ENCODE measurements at regions not wholly inside any gene's neighbourhood (a gene's known extent, or its start where the extent isn't known, plus 50 kb on each side); places are given as distances from the start of the nearest gene placed in this dataset.

DNA sequence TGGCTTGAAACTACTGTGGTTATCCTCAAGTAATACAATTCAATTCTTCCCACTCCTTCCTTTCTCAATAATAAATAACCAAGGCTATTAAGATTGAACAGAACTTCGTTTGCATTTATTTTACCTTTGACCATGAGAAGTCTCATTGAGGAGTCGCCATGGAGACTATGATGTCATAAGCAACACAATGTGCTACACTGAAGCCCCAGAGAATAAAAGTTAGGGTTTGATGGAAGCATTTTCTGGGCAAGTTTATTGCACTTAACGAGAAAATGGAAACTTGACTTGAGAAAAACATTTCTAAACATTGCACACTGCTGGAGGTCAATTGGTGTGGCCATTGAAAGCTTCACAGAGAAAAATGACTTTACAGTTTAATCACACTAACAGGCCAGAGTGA lies 121.5 kb downstream of the FAM76B start:
- no peak for DNase-seq (ENCODE audit: low read depth)
- TF ChIP-seq, protein P1, sequence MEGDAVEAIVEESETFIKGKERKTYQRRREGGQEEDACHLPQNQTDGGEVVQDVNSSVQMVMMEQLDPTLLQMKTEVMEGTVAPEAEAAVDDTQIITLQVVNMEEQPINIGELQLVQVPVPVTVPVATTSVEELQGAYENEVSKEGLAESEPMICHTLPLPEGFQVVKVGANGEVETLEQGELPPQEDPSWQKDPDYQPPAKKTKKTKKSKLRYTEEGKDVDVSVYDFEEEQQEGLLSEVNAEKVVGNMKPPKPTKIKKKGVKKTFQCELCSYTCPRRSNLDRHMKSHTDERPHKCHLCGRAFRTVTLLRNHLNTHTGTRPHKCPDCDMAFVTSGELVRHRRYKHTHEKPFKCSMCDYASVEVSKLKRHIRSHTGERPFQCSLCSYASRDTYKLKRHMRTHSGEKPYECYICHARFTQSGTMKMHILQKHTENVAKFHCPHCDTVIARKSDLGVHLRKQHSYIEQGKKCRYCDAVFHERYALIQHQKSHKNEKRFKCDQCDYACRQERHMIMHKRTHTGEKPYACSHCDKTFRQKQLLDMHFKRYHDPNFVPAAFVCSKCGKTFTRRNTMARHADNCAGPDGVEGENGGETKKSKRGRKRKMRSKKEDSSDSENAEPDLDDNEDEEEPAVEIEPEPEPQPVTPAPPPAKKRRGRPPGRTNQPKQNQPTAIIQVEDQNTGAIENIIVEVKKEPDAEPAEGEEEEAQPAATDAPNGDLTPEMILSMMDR (conservative IDR thresholded peaks at IDR 0.05; ENCODE audit: low read length), result no peak
- H3K4me3 ChIP-seq (ENCODE audit: low read length), result no peak overlapping the region

DNA sequence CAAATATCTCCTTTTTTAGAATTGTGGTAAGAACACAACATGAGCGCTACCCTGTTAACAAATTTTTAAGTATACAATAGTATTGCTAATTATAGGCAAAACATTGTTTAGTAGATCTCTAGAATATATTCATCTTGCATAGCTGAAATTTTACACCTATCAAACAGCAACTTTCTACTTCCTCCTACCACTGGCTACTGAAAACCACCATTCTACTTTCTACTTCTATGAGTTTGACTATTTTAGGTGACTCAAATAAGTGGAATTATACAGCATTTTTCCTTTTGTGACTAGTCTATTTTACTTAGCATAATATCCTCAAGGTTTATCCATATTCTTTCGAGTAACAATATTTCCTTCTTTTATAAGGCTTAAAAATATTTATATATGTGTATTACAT lies 128.4 kb downstream of the FAM76B start:
- TF ChIP-seq, protein P1 (conservative IDR thresholded peaks at IDR 0.05; ENCODE audit: low read length), result no peak
- DNase-seq (ENCODE audit: low read depth), result no peak
- no peak overlapping the region for H3K4me3 ChIP-seq (ENCODE audit: low read length)

DNA sequence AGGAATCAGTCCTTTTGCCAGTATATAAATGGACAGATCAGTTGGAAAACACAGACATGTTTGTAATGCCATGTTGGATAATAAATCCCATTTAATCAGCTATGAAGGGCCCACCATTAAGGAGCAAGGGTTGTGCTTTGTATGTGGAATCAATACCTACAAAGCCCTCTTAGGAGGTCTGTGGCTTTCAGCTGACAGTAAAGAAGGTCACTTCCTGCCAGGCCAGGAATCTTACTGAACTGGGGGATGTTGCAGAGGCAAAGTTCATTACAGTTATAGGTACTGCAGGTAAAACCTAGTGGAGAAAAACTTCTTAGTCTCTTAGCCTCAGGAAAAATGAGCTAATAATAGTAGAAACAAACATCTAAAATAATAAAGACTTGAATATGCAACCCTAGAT lies 129.5 kb downstream of the FAM76B start:
- DNase-seq (ENCODE audit: low read depth), result no peak
- H3K4me3 ChIP-seq (ENCODE audit: low read length), result no peak overlapping the region
- TF ChIP-seq, protein P1 (conservative IDR thresholded peaks at IDR 0.05; ENCODE audit: low read length), result no peak

DNA sequence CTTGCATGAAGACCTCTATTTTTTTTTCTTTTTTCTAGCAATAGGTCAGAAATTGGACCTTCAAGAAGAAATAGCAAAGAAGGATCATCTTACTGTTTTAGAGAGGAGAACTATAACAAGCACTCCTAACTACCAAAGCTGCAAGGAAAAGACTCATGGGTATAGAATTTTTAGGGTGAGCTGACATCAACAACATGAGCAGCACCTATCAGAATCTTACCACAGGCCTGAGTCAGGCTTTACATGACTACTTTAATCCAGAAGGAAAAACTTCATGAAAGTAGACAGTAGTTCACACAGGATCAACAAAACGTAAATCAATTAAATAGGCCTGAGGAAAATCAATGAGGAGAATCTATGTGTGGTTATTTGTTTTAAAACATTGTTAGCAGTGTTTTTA lies 130.5 kb downstream of the FAM76B start:
- TF ChIP-seq, protein P1 (conservative IDR thresholded peaks at IDR 0.05; ENCODE audit: low read length), result no peak
- no peak overlapping the region for H3K4me3 ChIP-seq (ENCODE audit: low read length)
- peak; percentile 43 for DNase-seq (ENCODE audit: low read depth)

DNA sequence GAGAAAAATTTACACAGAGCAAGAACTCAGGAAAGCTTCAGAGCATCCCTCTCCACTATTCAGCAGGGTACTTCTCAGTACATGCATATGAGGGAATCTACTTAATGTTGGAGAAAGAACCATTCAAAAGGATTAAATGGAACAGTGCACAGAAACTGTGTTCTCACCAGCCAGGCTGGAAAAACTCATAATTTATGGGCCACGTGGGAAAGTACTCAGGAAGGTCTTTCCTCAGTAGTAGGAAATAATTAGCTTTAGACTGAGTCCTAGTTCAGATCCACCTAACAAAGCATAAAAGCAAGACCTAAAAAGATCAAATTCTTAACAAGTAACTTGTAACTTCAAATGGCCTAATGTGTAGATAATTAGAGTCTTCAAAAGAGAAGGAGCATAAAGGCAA lies 134.0 kb downstream of the FAM76B start:
- DNase-seq (ENCODE audit: low read depth), result no peak
- TF ChIP-seq, protein P1 (conservative IDR thresholded peaks at IDR 0.05; ENCODE audit: low read length), result no peak
- H3K4me3 ChIP-seq (ENCODE audit: low read length), result no peak overlapping the region

DNA sequence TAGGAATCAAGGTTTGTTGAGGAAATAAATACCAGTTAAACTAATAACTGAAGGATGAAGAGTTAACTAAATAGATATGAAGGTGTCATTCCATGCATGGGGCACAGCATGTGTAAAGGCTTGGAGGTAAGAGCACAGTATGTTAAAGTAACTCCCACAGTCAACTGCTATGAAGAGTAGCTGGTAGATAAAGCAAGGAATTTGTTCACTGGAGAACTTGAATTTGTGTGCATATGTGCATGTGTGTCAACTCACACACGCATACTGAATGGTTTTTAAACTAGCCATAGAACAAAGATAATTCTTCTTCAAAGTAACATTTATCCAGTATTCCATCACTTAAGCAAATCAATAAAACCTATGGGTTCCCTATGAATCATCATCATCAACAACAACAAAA lies 135.9 kb downstream of the FAM76B start:
- DNase-seq (ENCODE audit: low read depth), result no peak
- no peak overlapping the region for H3K4me3 ChIP-seq (ENCODE audit: low read length)
- TF ChIP-seq, protein P1 (conservative IDR thresholded peaks at IDR 0.05; ENCODE audit: low read length), result no peak

DNA sequence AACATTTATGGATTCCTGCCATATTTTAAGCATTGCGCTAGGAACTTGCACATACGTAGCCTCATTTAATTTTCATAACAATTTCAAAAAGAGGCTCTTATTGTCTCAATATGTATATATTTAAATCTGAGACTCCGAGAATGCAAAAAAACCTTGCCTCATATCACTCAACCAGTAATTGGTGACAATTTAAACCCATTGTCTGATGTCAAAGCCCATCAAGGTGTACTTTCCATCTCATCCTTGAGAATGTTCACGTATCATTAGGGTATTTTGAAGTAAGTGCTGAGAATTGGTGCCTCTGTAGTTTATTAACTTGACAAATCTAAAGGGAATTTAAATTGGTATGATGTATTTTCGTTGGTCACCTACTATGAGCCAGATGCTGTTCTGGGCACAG lies 136.5 kb downstream of the FAM76B start:
- H3K4me3 ChIP-seq (ENCODE audit: low read length), result no peak overlapping the region
- DNase-seq (ENCODE audit: low read depth), result no peak
- TF ChIP-seq, protein P1 (conservative IDR thresholded peaks at IDR 0.05; ENCODE audit: low read length), result no peak
